H54 (cell line): ENCODE measurements at regions not wholly inside any gene's neighbourhood (a gene's known extent, or its start where the extent isn't known, plus 50 kb on each side); places are given as distances from the start of the nearest gene placed in this dataset.

Experiments used
- DNase-seq: peaks from one replicate; pipeline ENCODE4 v3.0.0; 2011; ENCODE audit warnings: low spot score, mixed read lengths; ENCODE audit not compliant: insufficient read length
- FAIRE-seq: peaks from 3 replicates; lab custom pipeline; 2011; peaks lifted over from hg19 to GRCh38; lab: Jason Lieb, UNC
- POLR2A ChIP-seq: IDR thresholded peaks from 2 replicates; pipeline ENCODE4 v1.6.1; 2011; ENCODE audit warnings: low read depth, mild to moderate bottlenecking, low read length

GRCh38 chr2:207257251-207258250, 91.8 kb upstream of the KLF7 start:
- FAIRE-seq, result no peak
- no peak for TF ChIP-seq POLR2A
- no peak for DNase-seq

DNA sequence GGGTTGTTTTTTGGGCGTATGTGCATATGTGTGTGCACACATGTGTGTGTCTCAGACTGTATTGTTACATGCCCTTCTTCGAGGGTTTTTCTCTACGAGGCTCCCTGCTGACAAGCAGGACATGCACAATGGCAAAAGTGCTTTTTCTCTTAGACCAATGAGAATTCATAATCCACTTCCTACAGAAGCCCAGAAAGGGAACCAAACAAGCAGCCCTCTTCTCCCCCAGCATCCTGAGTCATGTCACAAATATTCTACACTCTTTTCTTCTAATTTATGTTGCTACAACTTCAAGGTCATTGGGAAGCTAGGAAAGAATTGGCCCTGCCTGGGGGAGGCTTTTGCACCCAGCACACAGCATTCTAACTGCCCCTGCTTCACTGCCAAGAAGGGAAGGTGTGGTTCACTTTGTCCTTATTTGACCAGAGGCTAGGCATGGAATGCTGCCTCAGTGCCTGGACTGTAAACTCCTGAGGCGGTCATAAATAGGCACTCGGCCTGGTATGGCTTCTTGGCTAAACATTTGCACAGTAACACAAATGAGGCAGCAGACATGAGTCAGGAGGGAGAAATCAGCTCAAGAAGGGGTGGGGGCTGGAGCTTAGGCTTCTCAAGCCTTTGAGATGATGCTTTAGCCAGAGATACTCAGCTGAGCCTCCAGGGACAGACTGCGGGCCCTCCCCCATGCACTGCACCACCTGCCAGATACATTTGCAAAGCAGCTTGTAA, 92.7 kb upstream of the KLF7 start:
- FAIRE-seq, result peak; percentile 79

DNA sequence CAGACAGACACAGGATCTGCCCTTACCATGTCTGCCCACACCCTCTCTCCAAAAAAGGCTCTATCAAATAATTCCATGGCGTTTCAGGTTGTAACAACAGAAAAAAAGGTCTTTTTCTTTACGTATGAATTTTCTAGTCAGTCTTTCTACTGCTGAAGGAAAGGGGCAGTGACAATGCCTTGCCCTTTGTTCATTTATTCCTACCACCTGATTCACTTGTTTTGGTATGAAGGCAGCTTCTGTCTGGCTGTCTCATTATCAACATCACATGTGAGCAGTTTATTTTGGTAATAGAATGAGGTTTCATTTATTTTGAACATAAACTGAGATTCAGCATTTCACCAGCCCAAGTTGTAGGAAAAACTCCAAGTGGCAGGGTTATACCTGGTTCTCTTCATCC, 94.3 kb upstream of the KLF7 start:
- FAIRE-seq, result no peak
- no peak for TF ChIP-seq POLR2A
- DNase-seq, result no peak

More for the DNA sequence above, 92.7 kb upstream of the KLF7 start:
- DNase-seq, result peak; percentile 63
- no peak for TF ChIP-seq POLR2A

DNA sequence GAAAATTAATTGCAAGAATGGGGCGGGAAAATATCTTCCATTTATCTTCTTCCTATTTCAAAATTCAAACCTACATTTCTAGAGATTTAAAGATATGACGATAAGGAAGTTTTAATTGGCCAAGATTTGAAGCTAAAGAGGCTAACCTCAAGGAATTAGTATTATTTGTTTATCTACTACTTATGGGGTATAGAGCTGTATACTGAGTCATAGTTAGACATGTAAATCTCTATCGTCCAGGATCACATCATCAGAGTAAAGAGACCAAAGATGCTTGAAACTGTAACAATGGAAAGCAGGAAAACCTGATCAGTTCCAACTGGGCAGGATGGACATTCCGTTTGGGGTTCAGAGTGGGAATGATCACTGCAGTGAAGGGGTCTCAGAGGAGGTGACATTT, 95.2 kb upstream of the KLF7 start:
- FAIRE-seq, result no peak
- no peak for TF ChIP-seq POLR2A
- no peak for DNase-seq

- FAIRE-seq (no peak), DNase-seq (no peak)
- TF ChIP-seq POLR2A, result no peak
Observed at GRCh38 chr2:207264310-207264709, 98.6 kb upstream of the KLF7 start.

GRCh38 chr2:207265332-207265731, 99.6 kb upstream of the KLF7 start:
- no peak for FAIRE-seq
- TF ChIP-seq POLR2A, result no peak
- DNase-seq, result no peak

GRCh38 chr2:207265869-207266268, 100.1 kb upstream of the KLF7 start:
- DNase-seq (no peak), FAIRE-seq (no peak)
- no peak for TF ChIP-seq POLR2A

- FAIRE-seq (no peak), DNase-seq (no peak)
- no peak for TF ChIP-seq POLR2A
Observed at GRCh38 chr2:207266648-207267047, 100.9 kb upstream of the KLF7 start.

DNA sequence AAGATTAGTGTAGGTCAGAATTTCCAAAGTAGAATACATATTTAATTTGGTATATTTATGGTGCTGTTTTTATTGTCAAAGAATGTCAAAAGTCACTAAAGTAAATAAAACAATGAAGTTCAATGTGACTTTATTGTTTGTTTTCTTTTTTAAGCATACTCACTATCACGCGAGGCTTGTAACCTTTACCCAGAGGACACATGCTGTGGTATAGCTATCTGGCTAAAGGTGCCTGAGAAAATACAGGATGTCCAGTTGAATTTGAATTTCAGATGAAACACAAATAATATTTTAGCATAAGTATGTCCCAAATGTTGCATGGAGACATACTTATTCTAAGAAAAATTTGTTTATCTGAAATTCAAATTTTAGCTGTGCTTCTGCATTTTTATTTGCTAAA, 103.3 kb upstream of the KLF7 start:
- TF ChIP-seq POLR2A, result no peak
- FAIRE-seq (no peak), DNase-seq (no peak)

GRCh38 chr2:207274530-207275189, 108.9 kb upstream of the KLF7 start:
- TF ChIP-seq POLR2A, result no peak
- no peak for FAIRE-seq
- DNase-seq, result no peak

GRCh38 chr2:207275779-207276178, 110.0 kb upstream of the KLF7 start:
- TF ChIP-seq POLR2A, result no peak
- FAIRE-seq, result no peak
- DNase-seq, result no peak

GRCh38 chr2:207276248-207276647, 110.5 kb upstream of the KLF7 start:
- no peak for TF ChIP-seq POLR2A
- DNase-seq, result no peak
- no peak for FAIRE-seq

DNA sequence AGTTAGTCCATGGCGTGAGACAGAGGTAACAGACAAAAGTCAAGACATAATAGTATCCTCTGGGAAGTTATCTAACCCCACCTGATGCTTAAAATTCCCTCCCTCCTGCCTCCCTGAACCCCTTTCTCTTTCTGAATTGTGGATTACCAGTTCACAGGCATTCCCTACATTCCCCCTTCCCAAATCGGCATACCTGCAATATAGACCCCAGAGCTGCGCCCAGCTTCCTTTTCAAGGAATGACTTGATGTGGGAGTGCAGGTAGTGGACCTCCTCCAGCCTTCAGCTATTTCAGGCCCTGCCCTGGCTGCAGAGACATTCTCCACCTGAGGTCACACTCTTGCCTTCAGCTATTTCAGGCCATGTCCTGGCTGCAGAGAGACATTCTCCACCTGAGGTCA, 111.1 kb upstream of the KLF7 start:
- TF ChIP-seq POLR2A, result no peak
- no peak for DNase-seq
- no peak for FAIRE-seq

GRCh38 chr2:207279520-207279919, 113.8 kb upstream of the KLF7 start:
- no peak for TF ChIP-seq POLR2A

More at GRCh38 chr2:207279520-207279919, 113.8 kb upstream of the KLF7 start:
- DNase-seq (no peak), FAIRE-seq (no peak)
